HG03139 (cell line): ENCODE measurements at regions not wholly inside any gene's neighbourhood (a gene's known extent, or its start where the extent isn't known, plus 50 kb on each side); places are given as distances from the start of the nearest gene placed in this dataset.

Experiments used
- ATAC-seq: cut with Tn5 transposase; IDR thresholded peaks from one replicate; pipeline ENCODE4 v1.9.1; 2021; ENCODE audit not compliant: unreplicated experiment

GRCh38 chr3:154018100-154018696 is 103.0 kb upstream of the ARHGEF26 start:
- ATAC-seq = no peak

- no peak for ATAC-seq
Observed at GRCh38 chr3:154022606-154023005, 98.6 kb upstream of the ARHGEF26 start.

- no peak for ATAC-seq
Observed at GRCh38 chr3:154023148-154023547, 98.0 kb upstream of the ARHGEF26 start.

GRCh38 chr3:154025007-154025406 is 96.2 kb upstream of the ARHGEF26 start:
- ATAC-seq = no peak

GRCh38 chr3:154029926-154030325 is 91.3 kb upstream of the ARHGEF26 start:
- ATAC-seq = no peak

- no peak for ATAC-seq
Observed at GRCh38 chr3:154034797-154035330, 86.3 kb upstream of the ARHGEF26 start.

GRCh38 chr3:154040283-154040682 is 80.9 kb upstream of the ARHGEF26 start:
- no peak for ATAC-seq

- no peak for ATAC-seq
Observed at GRCh38 chr3:154044671-154045070, 76.5 kb upstream of the ARHGEF26 start.

GRCh38 chr3:154050216-154050615 is 71.0 kb upstream of the ARHGEF26 start:
- ATAC-seq = no peak

- no peak for ATAC-seq
Observed at GRCh38 chr3:154050766-154051165, 70.4 kb upstream of the ARHGEF26 start.

- ATAC-seq = no peak
Observed at GRCh38 chr3:154059833-154060232, 61.4 kb upstream of the ARHGEF26 start.

- no peak for ATAC-seq
Observed at GRCh38 chr3:154060238-154061000, 60.8 kb upstream of the ARHGEF26 start.

- ATAC-seq = no peak
Observed at GRCh38 chr3:154061001-154061370, 60.2 kb upstream of the ARHGEF26 start.

- ATAC-seq = no peak
Observed at GRCh38 chr3:154062513-154062912, 58.7 kb upstream of the ARHGEF26 start.

- no peak for ATAC-seq
Observed at GRCh38 chr3:154071146-154071545, 50.0 kb upstream of the ARHGEF26 start.
